SHP77 treated with DMSO at 0.1 percent for 48 hours (cell line): ENCODE measurements at regions not wholly inside any gene's neighbourhood (a gene's known extent, or its start where the extent isn't known, plus 50 kb on each side); places are given as distances from the start of the nearest gene placed in this dataset.
"Not testable (repeated sequence)": the region's sequence is repeated elsewhere in the genome, so short reads cannot be mapped to it uniquely, and the experiment has no call there.

ENCODE experiments used
- DNase-seq: peaks from one replicate; lab custom pipeline; 2025; lab: John Stamatoyannopoulos, UW

GRCh38 chr5:32534041-32534440, 51.3 kb upstream of the SUB1 start:
- DNase-seq = no peak

- DNase-seq = no peak
Observed at GRCh38 chr5:32531885-32532520, 53.4 kb upstream of the SUB1 start.

DNA sequence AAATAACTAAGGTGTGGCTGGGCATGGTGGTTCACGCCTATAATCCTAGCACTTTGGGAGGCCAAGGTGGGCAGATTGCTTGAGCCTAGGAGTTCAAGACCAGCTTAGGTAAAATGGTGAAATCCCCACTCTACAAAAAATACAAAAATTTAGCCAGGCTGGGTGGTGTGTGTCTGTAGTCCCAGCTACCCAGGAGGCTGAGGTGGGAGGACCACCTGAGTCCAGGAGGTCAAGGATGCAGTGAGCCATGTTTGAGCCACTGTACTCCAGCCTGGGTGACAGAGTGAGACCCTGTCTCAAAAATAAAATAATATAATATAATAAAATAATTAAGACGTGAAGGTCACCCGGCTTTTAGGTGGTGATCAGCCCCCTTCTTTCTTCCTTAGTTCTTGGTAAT, 58.0 kb upstream of the SUB1 start:
- DNase-seq = not testable (repeated sequence)

DNA sequence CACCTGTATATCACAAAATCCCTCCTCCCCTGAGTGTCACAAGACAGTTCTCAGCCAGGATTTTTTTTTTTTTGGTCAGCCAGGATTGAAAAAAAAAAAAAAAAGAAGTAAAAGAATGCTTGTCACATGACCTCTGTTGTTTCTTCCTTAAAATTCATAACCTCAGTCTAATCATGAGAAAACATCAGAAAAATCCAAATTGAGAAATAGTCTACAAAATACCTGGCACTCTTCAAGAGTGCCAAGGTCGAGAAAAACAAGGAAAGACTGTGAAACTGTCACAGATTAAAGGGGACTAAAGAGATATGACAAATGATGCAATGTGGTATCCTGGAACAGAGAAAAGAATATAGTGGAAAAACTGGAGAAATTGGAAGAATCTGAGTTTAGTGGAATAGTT, 58.5 kb upstream of the SUB1 start:
- DNase-seq = no peak

GRCh38 chr5:32523625-32524024, 61.7 kb upstream of the SUB1 start:
- DNase-seq = no peak

DNA sequence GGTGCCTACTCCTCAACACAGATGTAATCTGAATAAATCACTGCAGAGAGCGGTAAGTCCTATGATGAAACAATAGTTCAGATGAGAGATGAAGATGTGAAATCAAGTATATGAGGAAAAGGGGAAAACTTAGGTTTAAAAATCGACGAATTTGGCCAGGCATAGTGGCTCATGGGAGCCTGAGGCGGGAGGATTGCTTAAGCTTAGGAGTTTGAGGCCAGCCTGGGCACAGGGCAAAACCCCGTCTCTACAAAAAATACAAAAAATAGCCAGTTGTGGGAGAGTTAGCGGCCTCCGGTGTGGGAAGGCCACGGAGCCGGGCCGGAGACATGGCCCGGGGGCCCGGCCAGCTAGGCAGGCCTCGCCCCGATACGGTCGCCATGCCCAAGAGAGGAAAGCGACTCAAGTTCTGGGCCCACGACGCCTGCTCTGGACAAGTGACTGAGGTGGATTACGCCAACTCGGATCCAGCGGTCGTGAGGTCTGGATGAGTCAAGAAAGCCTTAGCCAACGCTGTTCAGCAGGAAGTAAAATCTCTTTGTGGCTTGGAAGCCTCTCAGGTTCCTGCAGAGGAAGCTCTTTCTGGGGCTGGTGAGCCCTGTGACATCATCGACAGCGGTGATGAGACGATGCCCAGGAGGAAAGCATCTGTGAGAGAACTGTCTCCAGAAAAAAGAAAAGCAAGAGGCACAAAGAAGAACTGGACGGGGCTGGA, 62.8 kb upstream of the SUB1 start:
- no peak for DNase-seq

DNA sequence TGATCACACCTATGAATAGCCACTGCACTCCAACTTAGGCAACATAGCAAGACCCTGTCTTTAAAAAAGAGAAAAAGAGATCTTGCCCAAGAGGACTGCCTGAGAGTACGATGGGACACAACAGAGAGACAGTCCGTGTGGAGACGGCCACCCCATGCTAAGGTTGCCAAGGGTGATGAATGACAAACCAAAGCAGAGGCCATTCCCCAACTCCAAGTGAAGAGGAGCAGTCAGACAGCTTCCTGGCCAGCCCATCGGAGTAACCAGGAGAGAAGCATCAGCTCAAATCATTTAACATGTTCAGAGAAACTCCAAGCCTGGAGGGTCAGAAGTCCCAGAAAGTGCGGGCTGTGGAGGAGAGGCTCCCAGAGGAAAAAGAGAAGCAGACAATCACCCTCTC, 63.9 kb upstream of the SUB1 start:
- no peak for DNase-seq

DNA sequence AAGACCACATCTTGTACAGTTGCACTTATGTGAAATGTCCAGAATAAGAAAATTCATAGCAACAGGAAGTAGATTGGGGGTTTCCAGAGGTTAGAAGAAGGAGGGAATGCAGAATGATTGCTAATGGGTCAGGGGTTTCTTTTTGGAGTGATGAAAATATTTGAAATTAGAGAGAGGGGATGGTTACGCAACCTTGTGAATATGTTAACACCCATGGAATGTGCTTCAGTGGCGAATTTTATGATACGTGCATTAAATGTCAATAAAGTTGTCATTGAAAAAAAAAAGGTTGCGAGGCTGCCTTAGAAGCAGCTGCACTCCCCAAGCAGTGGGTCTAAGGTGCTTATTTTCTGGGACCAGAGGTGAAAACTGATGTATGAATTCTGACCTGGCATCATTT, 64.4 kb upstream of the SUB1 start:
- no peak for DNase-seq

DNA sequence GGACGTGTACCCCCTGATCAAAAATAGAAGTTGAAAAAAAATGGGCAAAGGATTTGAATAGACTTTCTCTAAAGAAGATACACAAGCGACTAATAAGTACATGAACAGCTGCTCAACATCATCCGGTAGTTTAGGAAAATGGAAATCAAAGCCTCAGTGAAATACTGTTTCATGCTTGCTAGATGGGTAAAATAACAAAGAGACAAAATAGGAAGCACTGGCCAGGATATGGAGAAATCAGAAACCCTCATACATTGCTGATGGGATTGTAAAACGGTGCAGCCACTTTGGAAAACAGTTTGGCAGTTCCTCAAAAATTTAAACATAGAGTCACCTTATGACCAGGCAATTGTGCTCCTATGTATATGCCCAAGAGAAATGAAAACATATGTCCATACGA, 65.0 kb upstream of the SUB1 start:
- DNase-seq = no peak

DNA sequence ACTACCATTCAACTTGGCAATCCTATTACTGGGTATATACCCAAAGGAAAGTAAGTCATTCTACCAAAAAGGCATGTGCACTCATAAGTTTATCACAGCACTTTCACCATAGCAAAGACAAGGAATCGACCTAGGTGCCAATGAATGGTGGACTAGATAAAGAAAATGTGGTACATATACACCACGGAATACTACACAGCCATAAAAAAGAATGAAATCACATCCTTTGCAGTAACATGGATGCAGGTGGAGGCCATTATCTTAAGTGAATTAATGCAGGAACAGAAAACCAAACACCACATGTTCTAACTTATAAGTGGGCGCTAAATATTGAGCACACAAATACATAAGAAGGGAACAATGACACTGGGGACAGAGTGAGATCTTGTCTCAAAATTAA, 65.8 kb upstream of the SUB1 start:
- DNase-seq = no peak

DNA sequence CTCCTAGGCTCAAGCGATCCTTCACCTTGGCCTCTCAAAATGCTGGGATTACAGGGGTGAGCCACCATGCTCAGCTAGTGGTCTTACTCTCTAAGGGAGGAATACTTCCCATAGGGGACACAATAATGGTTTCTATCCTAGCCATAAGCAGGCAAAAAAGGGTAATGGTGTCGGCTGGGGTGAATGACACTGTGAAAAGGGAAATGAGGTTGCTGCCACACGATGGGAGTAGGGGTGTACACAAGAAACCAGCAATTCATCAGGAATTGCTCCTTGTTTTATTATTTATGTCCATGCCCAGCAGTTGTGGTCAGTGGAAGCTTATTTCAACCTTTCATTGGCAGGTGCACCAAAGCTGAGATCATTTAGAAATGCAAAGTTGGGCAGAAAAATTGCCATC, 70.3 kb upstream of the ZFR start:
- DNase-seq = no peak

DNA sequence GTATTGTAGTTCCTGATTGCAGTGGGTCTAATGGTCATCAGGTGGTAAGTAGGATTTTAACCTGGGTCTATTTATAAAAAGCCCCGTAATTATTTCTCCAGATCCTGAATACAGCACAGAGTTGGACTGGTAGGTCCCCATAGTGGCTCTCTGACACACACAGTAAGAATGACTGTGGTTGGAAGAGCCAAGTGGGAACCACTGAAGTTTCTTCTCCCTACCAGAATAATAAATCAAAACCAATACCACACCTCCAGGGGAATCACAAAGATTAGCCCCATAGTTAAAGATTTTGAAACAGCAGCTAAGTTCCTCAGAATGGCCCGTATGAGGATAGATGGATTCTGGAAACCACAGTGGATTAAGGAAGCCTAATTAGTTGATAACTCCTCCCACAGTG, 68.4 kb upstream of the ZFR start:
- no peak for DNase-seq

DNA sequence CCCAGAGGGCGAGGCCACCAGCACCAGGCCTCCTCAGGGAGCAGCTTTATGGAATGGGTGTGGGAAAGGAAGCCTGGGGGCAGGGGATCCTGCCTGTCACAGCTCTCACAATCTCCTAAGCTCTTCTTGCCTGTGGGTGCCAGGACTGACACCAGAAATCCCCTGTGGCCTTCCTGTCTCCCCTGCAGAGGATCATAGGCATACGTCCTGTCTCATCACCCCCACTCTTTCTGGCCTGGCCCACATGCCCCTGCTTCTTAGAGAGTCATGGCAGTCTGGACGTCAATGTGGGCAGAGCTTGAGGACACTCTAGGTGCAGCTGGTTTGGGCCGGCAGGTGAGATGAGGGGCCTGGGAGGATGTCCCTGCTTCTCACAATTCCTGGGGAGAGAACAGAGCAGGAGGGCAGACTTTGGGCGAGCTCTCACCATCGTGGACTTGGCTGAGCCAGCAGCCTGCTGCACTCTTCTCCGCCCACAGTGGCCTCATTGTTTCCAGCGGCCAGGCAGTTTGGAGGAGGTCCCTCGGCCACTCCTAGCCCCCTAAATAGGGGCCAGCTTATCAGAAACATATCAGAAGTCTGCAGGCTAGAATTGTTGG, 67.3 kb upstream of the ZFR start:
- no peak for DNase-seq

GRCh38 chr5:32510860-32511259, 66.3 kb upstream of the ZFR start:
- DNase-seq = no peak

DNA sequence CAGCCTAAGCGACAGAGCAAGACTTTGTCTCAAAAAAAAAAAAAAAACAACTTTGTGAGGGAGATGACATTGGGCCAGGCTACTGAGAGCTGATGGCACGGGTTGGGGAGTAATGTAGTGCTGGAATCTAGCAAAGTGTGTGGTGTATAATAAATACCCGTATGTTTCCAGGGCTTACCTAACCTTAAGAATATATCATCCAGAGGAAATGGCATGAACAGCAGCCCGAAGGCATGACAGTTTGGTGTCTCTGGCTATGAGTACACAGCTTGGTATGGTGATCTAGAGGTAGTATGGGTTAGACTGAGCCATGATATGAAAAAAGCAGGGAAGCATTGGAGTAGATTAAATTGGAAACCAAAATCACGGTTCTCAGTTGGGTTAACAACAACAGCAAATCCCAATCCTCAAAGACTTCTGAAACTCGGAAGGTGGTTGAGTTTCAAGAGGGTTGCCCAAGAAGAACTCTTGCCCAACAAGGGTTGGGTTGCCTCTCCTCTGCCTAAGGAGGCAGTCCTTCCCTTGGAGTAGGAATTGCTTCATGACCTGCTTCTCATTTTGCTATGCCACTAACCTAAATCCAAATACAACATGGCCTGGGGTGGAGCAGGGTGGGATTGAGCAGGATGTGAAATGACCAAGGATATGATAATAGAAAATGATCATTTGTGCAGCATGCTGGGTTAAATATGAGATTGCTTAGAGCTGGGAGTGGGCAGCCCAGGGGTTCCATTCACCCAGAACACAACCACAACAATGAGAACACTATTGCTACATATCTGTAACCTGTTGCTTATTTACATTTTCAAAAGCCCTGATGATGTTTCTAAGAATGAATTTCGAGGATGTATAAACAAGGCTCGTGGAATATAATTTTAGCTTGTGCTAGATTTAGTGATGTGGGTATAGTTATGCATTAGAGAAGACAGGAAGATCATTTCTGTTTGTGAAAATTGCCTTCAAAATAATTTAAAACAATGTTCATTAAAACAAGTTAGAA, 64.6 kb upstream of the ZFR start:
- no peak for DNase-seq

DNA sequence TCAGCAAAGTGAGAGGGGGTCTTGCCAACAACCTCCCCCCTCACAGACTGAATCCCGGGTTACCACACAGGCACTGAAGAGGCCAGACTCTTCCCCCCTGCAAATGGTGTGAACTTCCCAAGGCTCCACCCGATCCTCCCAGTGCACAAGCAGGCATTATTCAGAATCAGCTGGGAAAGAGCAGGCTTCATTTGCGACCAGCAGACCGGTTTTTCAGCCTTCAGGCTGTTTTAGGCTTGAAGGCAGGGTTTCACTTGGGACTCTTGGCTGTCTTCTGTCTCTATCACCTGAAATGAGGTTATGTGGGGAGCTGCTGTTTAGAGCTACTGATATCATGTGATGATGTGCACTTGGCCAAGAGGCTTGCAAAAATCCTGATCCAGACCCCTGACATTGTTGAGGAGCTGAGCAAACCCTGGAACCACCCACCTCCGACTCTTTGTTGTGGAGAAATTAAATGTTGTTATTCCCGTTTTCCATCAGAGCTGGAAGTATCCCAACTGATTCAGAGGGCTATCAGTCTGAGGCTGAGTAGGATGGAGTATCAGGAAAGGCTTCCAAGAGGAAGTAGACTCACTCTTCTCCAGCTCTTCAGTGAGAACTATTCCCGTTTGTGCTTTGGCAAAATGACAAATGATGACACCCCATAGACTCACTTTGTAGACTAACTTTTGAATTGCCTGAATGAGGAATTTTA, 63.3 kb upstream of the ZFR start:
- no peak for DNase-seq

GRCh38 chr5:32506799-32507198, 62.3 kb upstream of the ZFR start:
- no peak for DNase-seq

DNA sequence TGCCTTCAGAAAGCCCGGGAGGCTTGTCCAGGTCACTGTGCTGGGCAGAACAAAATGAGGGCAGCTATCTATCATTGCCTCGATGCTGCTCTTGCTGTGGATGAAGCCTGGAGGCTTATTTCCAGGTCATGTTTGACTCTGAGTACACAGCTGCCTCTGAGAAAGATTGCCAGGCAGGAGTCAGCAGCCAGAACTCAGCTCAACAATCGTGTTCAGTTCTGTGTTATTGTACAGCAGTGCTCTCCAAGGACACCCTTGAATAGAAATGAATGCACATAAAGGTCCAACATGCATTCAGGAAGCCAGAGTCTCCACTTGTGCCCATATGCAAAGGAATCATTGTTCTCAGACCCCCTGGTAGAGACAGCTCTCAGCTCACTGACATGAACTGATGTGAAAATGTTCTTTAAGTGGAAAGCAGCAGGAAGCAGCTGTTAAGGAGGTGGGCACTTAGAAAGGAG, 61.7 kb upstream of the ZFR start:
- peak; percentile 42 for DNase-seq

- DNase-seq = no peak
Observed at GRCh38 chr5:32505756-32506155, 61.2 kb upstream of the ZFR start.

DNA sequence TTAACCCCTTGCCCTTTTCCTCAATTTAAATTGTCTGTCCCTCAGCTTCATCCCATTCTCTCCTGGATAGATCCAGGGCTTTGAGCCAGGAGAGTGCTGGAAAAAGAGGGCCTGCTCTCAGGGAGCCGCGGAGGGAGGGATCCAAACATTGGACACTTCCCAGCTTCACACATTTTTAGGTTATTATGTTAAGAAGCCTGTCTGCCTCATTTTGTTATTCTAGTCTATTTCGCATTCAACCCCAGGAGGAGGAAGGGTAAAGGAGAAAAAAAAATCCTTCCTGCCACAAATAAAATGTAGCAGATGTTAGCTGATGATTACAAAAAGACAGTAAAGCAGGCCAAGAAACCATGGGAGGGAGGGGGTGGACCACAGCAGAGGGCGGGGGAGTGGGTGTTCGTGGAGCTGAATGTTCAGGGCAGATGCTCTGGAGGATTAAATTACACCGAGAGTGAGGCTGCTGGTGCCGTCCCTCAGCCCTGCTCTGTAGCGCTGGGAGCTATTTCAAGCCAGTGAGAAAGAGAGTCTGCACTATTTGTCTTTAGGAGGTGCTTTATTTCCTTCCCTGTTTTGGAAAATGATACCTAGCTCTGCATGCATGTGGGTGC, 60.6 kb upstream of the ZFR start:
- DNase-seq = peak; percentile 77

- no peak for DNase-seq
Observed at GRCh38 chr5:32504329-32504988, 59.9 kb upstream of the ZFR start.
